Mesothelial cell of epicardium (in vitro differentiated cells): ENCODE measurements at regions not wholly inside any gene's neighbourhood (a gene's known extent, or its start where the extent isn't known, plus 50 kb on each side); places are given as distances from the start of the nearest gene placed in this dataset.

ENCODE experiments used
- DNase-seq, 2 experiments: peaks; one replicate each; pipeline ENCODE4 v3.0.0; 2021; ENCODE audit warnings: low spot score in 2 of 2; ENCODE audit not compliant: unreplicated experiment in 2 of 2
- H3K27ac Mint-ChIP-seq: 2 replicates; pipeline ENCODE4 v1.8.0; 2021; ENCODE audit warnings: mixed read lengths
- H3K27me3 Mint-ChIP-seq: 2 replicates; pipeline ENCODE4 v1.8.0; 2021; ENCODE audit warnings: low read depth, mixed read lengths
- H3K36me3 Mint-ChIP-seq: 2 replicates; pipeline ENCODE4 v1.8.0; 2021; ENCODE audit warnings: mixed read lengths
- H3K4me1 Mint-ChIP-seq: 2 replicates; pipeline ENCODE4 v1.8.0; 2021; ENCODE audit warnings: mixed read lengths
- H3K4me3 Mint-ChIP-seq: 2 replicates; pipeline ENCODE4 v1.8.0; 2021; ENCODE audit warnings: mild to moderate bottlenecking, moderate library complexity, mixed read lengths
- H3K9me3 Mint-ChIP-seq: 2 replicates; pipeline ENCODE4 v1.8.0; 2021; ENCODE audit warnings: mixed read lengths
- TF ChIP-seq, protein P1 (sequence below): fragments of 200-600 bp; sonication (generic); IDR thresholded peaks from one replicate; pipeline ENCODE4 v1.5.0; 2021; ENCODE audit warnings: antibody characterized with exemption; ENCODE audit not compliant: unreplicated experiment

DNA sequence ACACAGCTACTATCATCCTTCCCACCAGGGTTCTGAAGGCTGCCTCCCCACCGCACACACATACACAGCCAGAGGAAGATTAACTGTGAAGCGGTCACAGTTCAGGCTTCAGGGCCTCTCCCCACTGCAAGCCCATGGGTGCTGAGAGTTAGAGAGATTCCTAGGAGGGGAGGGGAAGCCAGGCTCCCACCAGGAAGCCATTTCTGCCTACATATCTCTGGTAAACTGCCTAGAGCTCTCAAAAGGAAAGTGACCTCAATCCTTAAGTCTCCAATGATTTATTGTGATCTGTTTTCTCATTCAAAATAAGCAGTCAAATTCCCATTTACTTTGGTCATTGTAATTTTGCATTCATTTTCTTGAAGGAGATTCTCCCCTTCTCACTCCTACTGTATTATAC lies 141.0 kb upstream of the BNIP2 start:
- no peaks in the 10 kb centered on the region for H3K9me3 Mint-ChIP-seq
- H3K4me3 Mint-ChIP-seq = no peak overlapping the region
- H3K4me1 Mint-ChIP-seq = peaks cover 37% of the 10 kb centered on the region
- peak overlapping the region; percentile 24 for H3K27ac Mint-ChIP-seq
- no peak for DNase-seq
- no peaks in the 10 kb centered on the region for H3K27me3 Mint-ChIP-seq
- TF ChIP-seq, protein P1, sequence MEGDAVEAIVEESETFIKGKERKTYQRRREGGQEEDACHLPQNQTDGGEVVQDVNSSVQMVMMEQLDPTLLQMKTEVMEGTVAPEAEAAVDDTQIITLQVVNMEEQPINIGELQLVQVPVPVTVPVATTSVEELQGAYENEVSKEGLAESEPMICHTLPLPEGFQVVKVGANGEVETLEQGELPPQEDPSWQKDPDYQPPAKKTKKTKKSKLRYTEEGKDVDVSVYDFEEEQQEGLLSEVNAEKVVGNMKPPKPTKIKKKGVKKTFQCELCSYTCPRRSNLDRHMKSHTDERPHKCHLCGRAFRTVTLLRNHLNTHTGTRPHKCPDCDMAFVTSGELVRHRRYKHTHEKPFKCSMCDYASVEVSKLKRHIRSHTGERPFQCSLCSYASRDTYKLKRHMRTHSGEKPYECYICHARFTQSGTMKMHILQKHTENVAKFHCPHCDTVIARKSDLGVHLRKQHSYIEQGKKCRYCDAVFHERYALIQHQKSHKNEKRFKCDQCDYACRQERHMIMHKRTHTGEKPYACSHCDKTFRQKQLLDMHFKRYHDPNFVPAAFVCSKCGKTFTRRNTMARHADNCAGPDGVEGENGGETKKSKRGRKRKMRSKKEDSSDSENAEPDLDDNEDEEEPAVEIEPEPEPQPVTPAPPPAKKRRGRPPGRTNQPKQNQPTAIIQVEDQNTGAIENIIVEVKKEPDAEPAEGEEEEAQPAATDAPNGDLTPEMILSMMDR = no peak
- no peaks in the 10 kb centered on the region for H3K36me3 Mint-ChIP-seq

DNA sequence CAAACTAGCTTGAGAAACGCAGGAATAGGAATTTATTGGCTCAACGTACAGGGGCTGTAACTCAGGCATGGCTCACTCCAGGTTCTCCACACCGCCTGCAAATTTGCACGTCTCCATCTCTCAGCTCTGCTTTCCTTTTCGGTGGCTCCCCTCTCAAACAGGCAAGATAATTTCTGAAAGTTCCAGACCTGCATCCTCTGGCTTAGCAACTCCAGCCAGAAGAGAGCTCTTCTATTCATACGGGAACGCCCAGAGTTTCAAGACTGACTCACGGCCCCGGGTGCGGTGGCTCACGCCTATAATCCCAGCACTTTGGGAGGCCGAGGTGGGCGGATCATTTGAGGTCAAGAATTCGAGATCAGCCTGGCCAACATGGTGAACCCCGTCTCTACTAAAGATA lies 139.7 kb upstream of the BNIP2 start:
- H3K4me3 Mint-ChIP-seq = no peak overlapping the region
- peaks cover 1% of the 10 kb centered on the region for H3K9me3 Mint-ChIP-seq
- no peak for DNase-seq
- TF ChIP-seq, protein P1 = no peak
- H3K36me3 Mint-ChIP-seq = no peaks in the 10 kb centered on the region
- no peaks in the 10 kb centered on the region for H3K27me3 Mint-ChIP-seq
- H3K4me1 Mint-ChIP-seq = peaks cover 37% of the 10 kb centered on the region
- peak overlapping the region; percentile 68 for H3K27ac Mint-ChIP-seq

DNA sequence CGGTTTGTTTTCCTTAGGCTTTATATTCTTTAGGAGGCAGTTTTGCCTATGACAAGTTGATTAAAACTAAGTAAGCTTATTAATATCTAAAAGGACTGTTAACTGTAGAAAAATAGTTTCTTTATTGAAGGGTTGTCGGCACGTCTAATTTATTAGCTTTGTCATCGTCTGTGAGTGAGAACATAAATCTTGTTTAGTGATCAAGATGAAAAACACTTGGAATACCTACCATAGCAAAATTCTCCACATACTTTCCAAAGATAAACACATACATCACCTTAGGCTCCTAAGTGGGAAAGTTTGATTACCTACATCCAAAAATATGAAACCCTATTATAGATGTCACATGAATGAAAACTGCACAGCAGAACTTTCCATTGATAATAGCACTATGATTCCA lies 139.1 kb upstream of the BNIP2 start:
- Mint-ChIP-seq H3K27ac (peak overlapping the region; percentile 68), H3K4me1 (peaks cover 37% of the 10 kb centered on the region), H3K36me3 (no peaks in the 10 kb centered on the region), H3K9me3 (peaks cover 7% of the 10 kb centered on the region), H3K4me3 (no peak overlapping the region), H3K27me3 (no peaks in the 10 kb centered on the region)
- TF ChIP-seq, protein P1 = no peak
- no peak for DNase-seq

DNA sequence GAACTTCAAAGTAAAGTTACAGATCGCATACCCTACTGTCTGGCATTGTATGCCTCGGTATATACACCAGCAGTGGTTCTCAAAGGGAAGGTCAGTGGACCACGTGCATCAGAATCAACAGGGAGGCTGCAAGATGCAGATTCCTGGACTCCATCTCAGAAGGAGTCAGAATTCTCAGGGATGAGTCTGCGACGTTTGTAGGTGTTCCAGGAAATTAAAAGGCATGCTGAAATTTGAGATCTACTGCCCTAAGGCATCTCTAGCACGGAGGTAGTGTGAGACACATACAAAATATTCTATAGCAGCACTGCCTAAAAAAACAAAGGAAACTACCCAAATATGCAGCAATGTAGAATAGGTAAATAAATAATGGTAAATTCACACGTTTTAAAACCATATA lies 136.8 kb upstream of the BNIP2 start:
- Mint-ChIP-seq H3K27me3 (no peaks in the 10 kb centered on the region), H3K4me3 (no peak overlapping the region), H3K9me3 (peaks cover 10% of the 10 kb centered on the region), H3K36me3 (no peaks in the 10 kb centered on the region), H3K4me1 (peaks cover 37% of the 10 kb centered on the region), H3K27ac (no peak overlapping the region)
- TF ChIP-seq, protein P1 = no peak
- DNase-seq = no peak

DNA sequence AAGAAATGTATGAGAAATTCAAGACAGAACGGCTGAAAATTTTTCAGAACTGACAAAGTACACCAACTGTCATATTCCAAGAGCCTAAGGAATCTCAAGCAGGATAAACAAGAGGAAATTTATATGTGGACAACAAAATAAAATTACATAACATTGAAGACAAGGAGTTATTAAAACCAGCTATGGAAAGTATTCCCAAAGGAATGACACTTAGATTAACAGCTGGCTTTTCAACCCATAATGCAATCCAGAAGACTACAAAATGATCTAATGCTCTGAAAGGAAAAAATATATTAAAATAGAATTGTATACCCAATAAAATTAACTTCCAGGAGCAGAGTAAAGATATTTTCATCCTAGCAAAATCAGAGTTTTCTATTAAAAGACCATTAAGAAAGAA lies 132.2 kb upstream of the BNIP2 start:
- peaks cover 32% of the 10 kb centered on the region for H3K27me3 Mint-ChIP-seq
- peaks cover 4% of the 10 kb centered on the region for H3K4me1 Mint-ChIP-seq
- TF ChIP-seq, protein P1 = no peak
- H3K4me3 Mint-ChIP-seq = no peak overlapping the region
- H3K27ac Mint-ChIP-seq = no peak overlapping the region
- H3K36me3 Mint-ChIP-seq = no peaks in the 10 kb centered on the region
- peaks cover 10% of the 10 kb centered on the region for H3K9me3 Mint-ChIP-seq
- no peak for DNase-seq

DNA sequence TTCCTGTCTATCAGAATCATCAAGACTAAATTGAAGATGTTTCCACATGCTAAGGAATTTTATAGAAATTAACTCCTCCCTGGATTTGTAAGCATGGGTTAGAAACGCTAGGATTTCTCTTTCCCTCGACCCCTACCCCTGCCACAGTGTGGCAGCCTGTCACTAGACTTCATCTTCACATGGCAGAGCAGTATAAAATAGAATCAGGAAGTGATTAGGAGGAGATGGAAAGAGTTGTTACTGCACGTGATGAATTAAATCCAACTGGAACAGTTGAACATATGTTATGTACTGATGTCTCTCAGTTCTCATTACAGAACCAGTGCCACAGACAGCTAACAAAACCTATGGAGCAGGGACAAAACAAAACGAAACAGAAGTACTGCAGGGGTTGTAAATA lies 130.0 kb upstream of the BNIP2 start:
- H3K36me3 Mint-ChIP-seq = no peaks in the 10 kb centered on the region
- peaks cover 10% of the 10 kb centered on the region for H3K9me3 Mint-ChIP-seq
- no peak for DNase-seq
- H3K27me3 Mint-ChIP-seq = peaks cover 39% of the 10 kb centered on the region
- TF ChIP-seq, protein P1 = no peak
- H3K4me3 Mint-ChIP-seq = no peak overlapping the region
- peaks cover 7% of the 10 kb centered on the region for H3K4me1 Mint-ChIP-seq
- no peak overlapping the region for H3K27ac Mint-ChIP-seq
